Heart left ventricle (tissue), 16 donors: ENCODE measurements at regions not wholly inside any gene's neighbourhood (a gene's known extent, or its start where the extent isn't known, plus 50 kb on each side); places are given as distances from the start of the nearest gene placed in this dataset.

Experiments used
- ATAC-seq, 4 donors: fragments of 200-7000 bp; cut with Tn5 transposase; one replicate each; pipeline ENCODE4 v1.9.1; 2020 to 2022; ENCODE audit warnings: moderate library complexity in 4 of 4, mild to moderate bottlenecking in 3 of 4, moderate number of reproducible peaks in 1 of 4
- DNase-seq, 5 donors: peaks; one replicate each; pipeline ENCODE4 v3.0.0-alpha.2; 2020
- H3K27ac ChIP-seq, 12 donors: fragments of 200-600 bp; sonication (generic) in 4 of 12; one replicate each; pipeline versions ENCODE4 v1.5.0 to v1.8.0; 2016 to 2022; ENCODE audit warnings: mild to moderate bottlenecking in 2 of 12
- H3K27me3 ChIP-seq, 9 donors: fragments of 200-600 bp; sonication (generic) in 2 of 9; one replicate each; pipeline versions ENCODE4 v1.5.1 to v1.8.0; 2016 to 2022; ENCODE audit warnings: mild to moderate bottlenecking in 3 of 9
- H3K36me3 ChIP-seq, 9 donors: fragments of 200-600 bp; sonication (generic) in 2 of 9; one replicate each; pipeline versions ENCODE4 v1.5.0 to v1.8.0; 2018 to 2022; ENCODE audit warnings: mild to moderate bottlenecking in 2 of 9
- H3K4me1 ChIP-seq, 12 donors: fragments of 200-600 bp; sonication (generic) in 4 of 12; one replicate each; pipeline versions ENCODE4 v1.5.0 to v1.8.0; 2016 to 2022; ENCODE audit warnings: mild to moderate bottlenecking in 3 of 12
- H3K4me3 ChIP-seq, 12 donors: fragments of 200-600 bp; sonication (generic) in 4 of 12; one replicate each; pipeline versions ENCODE4 v1.5.0 to v1.8.0; 2017 to 2022; ENCODE audit warnings: mild to moderate bottlenecking in 9 of 12, moderate library complexity in 4 of 12
- H3K9me3 ChIP-seq, 12 donors: fragments of 200-600 bp; sonication (generic) in 4 of 12; one replicate each; pipeline versions ENCODE4 v1.5.0 to v1.8.0; 2016 to 2022; ENCODE audit warnings: mild to moderate bottlenecking in 1 of 12
- CTCF ChIP-seq, 12 donors: fragments of 200-600 bp; sonication (generic) in 4 of 12; IDR thresholded peaks; one replicate each; pipeline versions ENCODE4 v1.5.0 to v1.8.0; 2018 to 2022; ENCODE audit warnings: antibody characterized with exemption in 12 of 12, mild to moderate bottlenecking in 5 of 12
- POLR2A ChIP-seq, 2 donors: fragments of 450-650 bp; IDR thresholded peaks; one replicate each; pipeline ENCODE4 v1.6.1; 2017; ENCODE audit warnings: antibody characterized with exemption in 2 of 2, mild to moderate bottlenecking in 2 of 2, moderate library complexity in 2 of 2
- WGBS, 4 donors: extraction: QIAGEN DNeasy Blood & Tissue Kit in 2 of 4; methylation state at CpG; one replicate each; pipeline versions ENCODE4 v1.1.5 to v1.1.7; 2013 to 2018; 5-methylcytosine and 5-hydroxymethylcytosine counted together
- intact Hi-C, 10 donors: fragments of 100-400 bp; cut with DNase I; formaldehyde crosslinking; loops; one replicate each; pipeline versions ENCODE4 v1.11.1 to v1.14.2; 2022
- donor health status: ischemic (EF 13 %, LVEDD 7.1; RV severe dilation, severe dysfunction).
- donor health status: healthy with polysubstance abuse.
- donor health status: DM: no; HTN: yes; CAD: no.
- donor health status: DM: no; HTN: no; CAD: no.
- donor health status: ischemic (EF 25% LVEDD 6.9; RV normal size, moderate dysfunction).
- donor health status: ischemic (EF 25% LVEDD 5.7; RV mildly dilated, moderate dysfunction).
- donor health status: healthy.
- donor health status: DM: yes; HTN: yes; CAD: no.
- donor health status: ischemic (EF 35%, LVEDD 5.7; RV mildly dilated, moderate dysfunction).
- donor health status: nonischemic (EF 11% LVEDD 7.7; RV severe dilation, severe dysfunction).
- donor health status: DM: yes; HTN: yes; CAD: no.
- donor health status: PGD.
- donor health status: ischemic (EF 29% LVEDD 5.4; RV normal size, mild dysfunction).
- donor health status: nonischemic (EF 23%, LVEDD 6.1; RV moderate dilation, normal function).

- intact Hi-C loops = no loop called here
- no peak for DNase-seq
- no peak for ATAC-seq
Observed at GRCh38 chr5:56740868-56741267, 74.5 kb upstream of the MAP3K1 start.

DNA sequence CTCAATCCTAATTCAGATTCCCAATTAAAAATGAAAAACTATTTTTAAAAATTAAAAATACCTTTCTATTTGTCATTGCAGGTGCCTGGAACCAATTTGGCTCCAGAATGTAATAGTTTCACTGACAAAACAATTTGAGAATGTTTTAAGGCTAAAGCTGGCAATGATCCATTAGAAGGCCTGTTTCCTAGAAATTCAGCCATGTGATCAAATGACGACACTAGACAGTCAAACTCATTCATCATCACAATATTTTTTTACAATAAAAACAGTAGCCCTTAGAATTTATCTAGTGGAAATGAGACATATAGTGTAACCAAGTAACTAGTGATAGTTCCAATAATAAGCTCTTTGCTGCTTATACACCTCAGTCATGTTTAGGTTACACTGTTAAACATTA, 75.4 kb upstream of the MAP3K1 start:
- no peak overlapping the region for H3K4me3 ChIP-seq
- no peak for TF ChIP-seq CTCF (IDR thresholded peaks at IDR 0.05)
- no peak for TF ChIP-seq POLR2A (IDR thresholded peaks at IDR 0.05)
- no peak for ATAC-seq
- no peak overlapping the region for H3K27ac ChIP-seq
- no peak for DNase-seq
- no peaks in the 10 kb centered on the region for H3K9me3 ChIP-seq
- intact Hi-C loops = no loop called here
- no peaks in the 10 kb centered on the region for H3K27me3 ChIP-seq
- peaks cover 0 to 37% (median 12%) of the 10 kb centered on the region in 12 donors for H3K4me1 ChIP-seq
- no peaks in the 10 kb centered on the region for H3K36me3 ChIP-seq
- 40 to 56% (median 45%) methylated on average over 1 of the region's 1 CpG for WGBS, 4 donors

More at GRCh38 chr5:56740868-56741267, 74.5 kb upstream of the MAP3K1 start:
- Histone ChIP-seq H3K4me3 (no peak overlapping the region), H3K9me3 (no peaks in the 10 kb centered on the region), H3K4me1 (peaks cover 0 to 29% (median 10%) of the 10 kb centered on the region in 12 donors), H3K27me3 (no peaks in the 10 kb centered on the region), H3K27ac (no peak overlapping the region), H3K36me3 (no peaks in the 10 kb centered on the region)
- TF ChIP-seq POLR2A (IDR thresholded peaks at IDR 0.05) = no peak
- TF ChIP-seq CTCF (IDR thresholded peaks at IDR 0.05) = no peak
- 96 to 98% (median 97%) methylated on average over 4 of the region's 4 CpGs for WGBS, 4 donors

DNA sequence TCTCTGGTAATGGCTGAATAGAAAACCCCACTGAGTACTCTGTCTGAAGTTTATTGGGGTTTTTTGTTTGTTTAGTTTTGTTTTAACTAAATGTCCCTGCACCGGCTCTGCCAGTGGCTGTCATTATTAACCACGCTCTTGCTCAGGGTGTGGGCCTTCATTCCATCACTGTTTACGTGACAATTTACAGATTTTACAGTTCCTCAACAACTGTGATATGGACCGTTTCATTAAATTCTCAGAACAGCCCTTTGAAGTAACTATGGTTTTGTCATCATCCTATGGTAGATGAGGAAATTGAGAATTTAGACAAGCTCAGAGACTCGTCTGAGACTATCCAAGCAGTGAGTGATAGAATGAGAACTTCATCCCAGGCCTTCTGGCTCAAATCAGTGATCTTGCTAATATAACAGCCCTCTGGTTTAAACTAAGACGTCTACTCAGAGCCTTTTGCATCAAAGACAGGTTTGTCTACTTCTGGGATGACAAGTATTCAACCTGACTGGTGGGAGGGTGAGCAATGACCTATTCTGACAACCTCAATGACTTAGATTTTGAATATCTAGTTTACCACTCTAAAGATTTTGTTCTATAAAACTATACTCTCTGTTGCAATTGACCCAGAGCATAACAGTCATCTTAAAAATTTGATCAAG, 77.3 kb upstream of the MAP3K1 start:
- Histone ChIP-seq H3K36me3 (no peaks in the 10 kb centered on the region), H3K9me3 (no peaks in the 10 kb centered on the region), H3K4me1 (peaks cover 0 to 56% (median 22%) of the 10 kb centered on the region in 12 donors), H3K4me3 (no peak overlapping the region), H3K27me3 (no peaks in the 10 kb centered on the region), H3K27ac (no peak overlapping the region)
- DNase-seq = no peak
- ATAC-seq = no peak
- intact Hi-C loops = no loop called here
- TF ChIP-seq POLR2A (IDR thresholded peaks at IDR 0.05) = no peak
- TF ChIP-seq CTCF (IDR thresholded peaks at IDR 0.05) = no peak
- 92 to 98% (median 94%) methylated on average over 6 of the region's 6 CpGs for WGBS, 4 donors

DNA sequence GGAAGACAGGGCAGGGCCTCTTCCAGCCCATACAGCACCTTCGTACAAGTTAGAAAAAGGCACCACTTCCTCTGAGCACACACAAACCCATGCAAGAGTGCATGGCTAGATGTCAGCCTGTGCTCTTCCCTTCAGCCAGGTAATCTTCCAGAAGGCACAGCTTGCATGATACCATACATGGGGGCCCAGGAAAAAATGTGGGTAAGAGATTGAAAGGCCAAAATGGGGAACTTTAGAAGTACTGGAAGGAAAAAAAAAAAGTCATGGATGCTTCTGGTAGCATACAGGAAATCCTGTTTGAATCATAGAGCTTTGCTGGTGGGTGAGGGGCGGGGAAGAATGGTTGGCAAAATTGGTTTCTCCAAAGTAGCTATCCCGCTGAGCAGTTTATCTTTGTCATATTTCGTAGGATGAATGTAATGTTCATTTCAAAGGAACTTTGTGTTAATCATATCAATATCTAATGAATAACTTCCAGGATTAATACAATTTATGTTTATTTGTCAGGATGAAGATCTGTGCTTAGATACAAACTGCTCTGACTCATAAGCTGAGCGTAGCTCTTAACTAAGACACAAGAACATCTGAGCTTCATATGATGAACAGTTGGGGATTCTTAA, 78.2 kb upstream of the MAP3K1 start:
- peaks cover 0 to 57% (median 22%) of the 10 kb centered on the region in 12 donors for H3K4me1 ChIP-seq
- H3K4me3 ChIP-seq = no peak overlapping the region
- no peak for TF ChIP-seq POLR2A (IDR thresholded peaks at IDR 0.05)
- no peak for TF ChIP-seq CTCF (IDR thresholded peaks at IDR 0.05)
- intact Hi-C loops = no loop called here
- DNase-seq (peak in 3 of 5 donors; percentile 31 to 37 (median 33)), ATAC-seq (peak in 1 of 4 donors; percentile 62)
- peak overlapping the region in 3 of 12 donors; percentile 6 to 87 (median 25) for H3K27ac ChIP-seq
- no peaks in the 10 kb centered on the region for H3K9me3 ChIP-seq
- WGBS, 4 donors = 72 to 81% (median 77%) methylated on average over 5 of the region's 5 CpGs
- H3K36me3 ChIP-seq = no peaks in the 10 kb centered on the region
- H3K27me3 ChIP-seq = no peaks in the 10 kb centered on the region
